ENCODE measurements at regions not wholly inside any gene's neighbourhood (a gene's known extent, or its start where the extent isn't known, plus 50 kb on each side); places are given as distances from the start of the nearest gene placed in this dataset.

DNA sequence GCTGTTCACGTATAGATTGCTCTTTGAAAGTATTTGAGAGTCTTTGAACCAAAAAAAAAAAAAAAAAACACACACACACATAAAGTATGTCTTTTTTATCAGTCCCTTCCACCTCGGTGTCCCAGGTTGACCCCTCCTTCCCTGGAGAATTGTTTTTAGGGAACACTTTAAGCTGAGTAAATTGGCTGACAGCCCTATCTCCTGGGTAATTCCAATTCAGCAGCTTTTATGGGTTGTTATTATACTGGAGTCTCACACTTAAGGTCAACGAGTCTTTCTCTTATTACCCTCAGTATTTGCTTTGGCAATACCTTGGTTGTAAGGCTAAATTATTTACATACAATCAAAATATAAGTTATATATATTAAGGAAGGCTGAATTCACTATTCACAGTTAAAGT, 69.4 kb downstream of the SLC30A10 start:
- intact Hi-C loops (cut with micrococcal nuclease; ENCODE audit: unreplicated experiment) = no loop called here
- H3K9me3 ChIP-seq (ENCODE audit: low read length) = no peaks in the 10 kb centered on the region
- H4K20me1 ChIP-seq (ENCODE audit: insufficient read depth, low read length) = no peaks in the 10 kb centered on the region
- in situ Hi-C loops (cut with HindIII; ENCODE audit: extremely low pct_ligation_motif_present, low pct_unique_long_range_greater_than_20kb) = no loop called here
- no peak for ATAC-seq
- CTCF ChIA-PET (ENCODE audit: low intra/inter-chr PET ratio, low total read pairs) = no interaction called here
- H2AFZ ChIP-seq (ENCODE audit: low read length) = no peak overlapping the region
- no peak overlapping the region for H3K9ac ChIP-seq (ENCODE audit: insufficient read depth, low read depth, low read length)
- H3K27ac ChIP-seq (ENCODE audit: extremely low read length, insufficient read depth, low read length) = no peak overlapping the region
- no peaks in the 10 kb centered on the region for H3K36me3 ChIP-seq (replicated peaks in 1 of 2; ENCODE audit: control insufficient read depth in 1 of 2, insufficient read depth in 2 of 2, low read length in 2 of 2)
- no peaks in the 10 kb centered on the region for H3K27me3 ChIP-seq (ENCODE audit: control insufficient read depth in 1 of 2, insufficient read depth in 2 of 2, low read length in 2 of 2)
- FAIRE-seq = no peak
- POLR2A ChIA-PET = no interaction called here
- TF ChIP-seq CEBPB (IDR thresholded peaks at IDR 0.05; ENCODE audit: borderline replicate concordance, low read depth, low read length) = no peak
- no peak for TF ChIP-seq ZNF780A (CRISPR knock-in tag; IDR thresholded peaks at IDR 0.05)
- no peak for TF ChIP-seq ZNF670 (CRISPR knock-in tag; IDR thresholded peaks at IDR 0.05; ENCODE audit: borderline replicate concordance)
- no peak for TF ChIP-seq U2AF2 (IDR thresholded peaks at IDR 0.05; ENCODE audit: low read depth, low read length)
- no peak for TF ChIP-seq ZNF33B (CRISPR knock-in tag; IDR thresholded peaks at IDR 0.05)
- no peak for DNase-seq (ENCODE audit: low spot score)
- no peaks in the 10 kb centered on the region for H3K4me1 ChIP-seq (ENCODE audit: insufficient read depth, low read length)
- H3K4me3 ChIP-seq (replicated peaks in 1 of 3; ENCODE audit: insufficient read depth in 1 of 3, low read depth in 2 of 3, low read length in 3 of 3) = no peak overlapping the region
- H3K4me2 ChIP-seq (ENCODE audit: low read depth, low read length) = no peak overlapping the region
- no peaks in the 10 kb centered on the region for H3K79me2 ChIP-seq (ENCODE audit: insufficient read depth, low read length)
- WGBS (ENCODE audit: low lambda C conversion rate) = 3% methylated on average over 3 of the region's 3 CpGs
- no TSS peak for BruUV-seq (replicated peaks)

DNA sequence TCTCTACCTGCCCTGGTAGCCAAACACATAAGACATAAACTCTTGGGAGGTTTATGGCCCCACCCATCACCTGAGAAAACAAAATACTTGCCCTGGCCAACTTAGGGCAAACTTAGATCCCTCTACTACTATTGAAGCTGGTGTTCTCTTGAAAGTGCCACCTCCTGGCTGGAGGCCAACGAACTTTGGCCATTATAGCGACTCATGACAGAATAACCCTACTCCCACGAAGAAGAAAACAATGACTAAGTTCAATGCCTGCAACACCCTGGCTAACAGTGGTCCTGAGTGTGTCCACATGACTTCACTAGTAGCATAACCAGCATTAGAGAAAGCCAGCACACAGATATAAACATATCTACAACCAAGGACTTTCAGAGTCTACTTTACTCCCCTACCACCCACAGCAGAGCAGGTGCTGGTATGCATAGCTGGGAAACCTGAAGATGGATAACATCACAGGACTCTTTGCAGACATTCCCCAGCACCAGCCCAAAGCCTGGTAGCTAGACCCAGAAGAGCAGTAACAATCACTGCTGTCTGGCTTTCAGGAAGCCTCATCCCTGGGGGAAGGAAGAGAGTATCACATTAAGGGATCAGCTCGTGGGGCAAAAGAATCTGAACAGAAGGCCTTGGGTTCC, 81.0 kb downstream of the SLC30A10 start:
- no peak overlapping the region for H3K4me2 ChIP-seq (ENCODE audit: low read depth, low read length)
- DNase-seq (ENCODE audit: low spot score) = peak; percentile 43
- no TSS peak for BruUV-seq (replicated peaks)
- H3K9ac ChIP-seq (ENCODE audit: insufficient read depth, low read depth, low read length) = no peak overlapping the region
- no peaks in the 10 kb centered on the region for H3K79me2 ChIP-seq (ENCODE audit: insufficient read depth, low read length)
- TF ChIP-seq SOX6 (IDR thresholded peaks at IDR 0.05) (no peak), SOX6 (CRISPR knock-in tag; IDR thresholded peaks at IDR 0.05) (peak; percentile 20; the same call in 1 of the 2 replicates), SOX13 (IDR thresholded peaks at IDR 0.05) (no peak), SOX13 (CRISPR knock-in tag; conservative IDR thresholded peaks at IDR 0.05 in 1 of 2, IDR thresholded peaks at IDR 0.05 in 1 of 2) (peak in 1 of 2 experiments; percentile 40; a peak in 1 of 4 replicates), TEAD3 (CRISPR knock-in tag; optimal IDR thresholded peaks at IDR 0.05; ENCODE audit: borderline replicate concordance) (peak; percentile 6), HNF4A (CRISPR knock-in tag; IDR thresholded peaks at IDR 0.05) (peak; percentile 13; the same call in 1 of the 2 replicates), ZNF75D (CRISPR knock-in tag; IDR thresholded peaks at IDR 0.05; ENCODE audit: borderline replicate concordance) (no peak), SOX5 (CRISPR knock-in tag; IDR thresholded peaks at IDR 0.05; ENCODE audit: borderline replicate concordance) (0 out of 2 replicates have a peak, but pooled peaks have one; percentile 25)
- H4K20me1 ChIP-seq (ENCODE audit: insufficient read depth, low read length) = no peaks in the 10 kb centered on the region
- intact Hi-C loops (cut with micrococcal nuclease; ENCODE audit: unreplicated experiment) = no loop called here
- no peaks in the 10 kb centered on the region for H3K36me3 ChIP-seq (replicated peaks in 1 of 2; ENCODE audit: control insufficient read depth in 1 of 2, insufficient read depth in 2 of 2, low read length in 2 of 2)
- no peak for FAIRE-seq
- 5% methylated on average over 4 of the region's 4 CpGs for WGBS (ENCODE audit: low lambda C conversion rate)
- ChIA-PET POLR2A (no interaction called here), CTCF (ENCODE audit: low intra/inter-chr PET ratio, low total read pairs) (no interaction called here)
- no peaks in the 10 kb centered on the region for H3K9me3 ChIP-seq (ENCODE audit: low read length)
- H3K27ac ChIP-seq (ENCODE audit: extremely low read length, insufficient read depth, low read length) = no peak overlapping the region
- H2AFZ ChIP-seq (ENCODE audit: low read length) = no peak overlapping the region
- H3K4me3 ChIP-seq (replicated peaks in 1 of 3; ENCODE audit: insufficient read depth in 1 of 3, low read depth in 2 of 3, low read length in 3 of 3) = no peak overlapping the region
- no peaks in the 10 kb centered on the region for H3K27me3 ChIP-seq (ENCODE audit: control insufficient read depth in 1 of 2, insufficient read depth in 2 of 2, low read length in 2 of 2)
- ATAC-seq = peak; percentile 80
- H3K4me1 ChIP-seq (ENCODE audit: insufficient read depth, low read length) = peaks cover 16% of the 10 kb centered on the region
- in situ Hi-C loops (cut with HindIII; ENCODE audit: extremely low pct_ligation_motif_present, low pct_unique_long_range_greater_than_20kb) = no loop called here

Measured in HepG2 (cell line).